ENCODE measurements at regions not wholly inside any gene's neighbourhood (a gene's known extent, or its start where the extent isn't known, plus 50 kb on each side); places are given as distances from the start of the nearest gene placed in this dataset.

DNA sequence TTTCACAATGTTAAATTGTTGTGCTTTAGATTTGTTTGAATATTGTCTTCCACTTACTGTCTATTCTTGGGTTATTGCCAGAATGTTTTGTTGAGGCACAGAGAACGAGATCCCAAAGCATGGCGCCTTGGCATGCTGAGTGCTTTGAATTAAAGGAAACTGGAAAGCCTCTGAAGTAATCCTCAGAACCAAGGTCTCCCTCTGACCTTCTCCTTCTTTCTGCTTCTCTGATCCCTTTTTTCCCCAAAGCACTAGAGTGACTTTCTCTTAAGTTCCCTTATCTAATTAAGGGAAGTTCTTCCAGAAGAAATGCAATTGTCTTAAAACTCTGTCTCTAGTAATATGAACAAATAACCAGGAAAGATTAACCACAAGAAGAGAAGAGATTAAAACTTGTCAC lies 214.7 kb downstream of the SPP2 start:
- BruUV-seq (replicated peaks), result no TSS peak
- H3K9me1 ChIP-seq (replicated peaks; ENCODE audit: control insufficient read depth, extremely low read depth, insufficient read depth, low read length), result no peaks in the 10 kb centered on the region
- H3K27me3 ChIP-seq (ENCODE audit: control insufficient read depth in 2 of 2, insufficient read depth in 2 of 2, low read length in 2 of 2), result no peaks in the 10 kb centered on the region
- no peaks in the 10 kb centered on the region for H4K20me1 ChIP-seq (replicated peaks; ENCODE audit: control insufficient read depth, extremely low read depth, insufficient read depth, low read length)
- dilution Hi-C loops (cut with MboI; ENCODE audit: extremely low pct_ligation_motif_present, low sequenced_read_pairs) (no loop called here), intact Hi-C loops (cut with micrococcal nuclease) (no loop called here)
- H3K9me3 ChIP-seq (replicated peaks; ENCODE audit: control insufficient read depth, insufficient read depth, low read length), result no peaks in the 10 kb centered on the region
- CTCF ChIA-PET, result interaction anchor here (0.7 kb wide), 1 partner anchor 130 kb away, joined by 3 read pairs; no protein-coding TSS in a partner anchor
- no peak overlapping the region for H2AFZ ChIP-seq (ENCODE audit: low read depth, low read length)
- TF ChIP-seq GATA2 (IDR thresholded peaks at IDR 0.05; ENCODE audit: insufficient read depth, insufficient read length, low read depth, low read length) (no peak), MAX (IDR thresholded peaks at IDR 0.05; ENCODE audit: insufficient read depth, insufficient read length) (no peak), EZH2 (IDR thresholded peaks at IDR 0.05; ENCODE audit: borderline replicate concordance, low read depth, low read length, severe bottlenecking) (no peak), MYC (IDR thresholded peaks at IDR 0.05; ENCODE audit: low read depth, low read length) (no peak), FOS (IDR thresholded peaks at IDR 0.05; ENCODE audit: borderline replicate concordance, insufficient read depth, low read length) (no peak), POLR2A (IDR thresholded peaks at IDR 0.05; ENCODE audit: low read depth, low read length) (no peak), CTCF (IDR thresholded peaks at IDR 0.05; ENCODE audit: extremely low read depth in 1 of 2, insufficient read depth in 1 of 2, low read depth in 1 of 2, low read length in 2 of 2) (no peak), JUN (IDR thresholded peaks at IDR 0.05; ENCODE audit: borderline replicate concordance, insufficient read depth, insufficient read length, low read depth) (no peak), POLR2AphosphoS5 (IDR thresholded peaks at IDR 0.05; ENCODE audit: insufficient read depth, low read depth, low read length) (no peak)
- no peaks in the 10 kb centered on the region for H3K79me2 ChIP-seq (ENCODE audit: control insufficient read depth, insufficient read depth, low read length)
- no peak overlapping the region for H3K4me3 ChIP-seq (replicated peaks in 1 of 3; ENCODE audit: insufficient read depth in 1 of 3, low read depth in 1 of 3, low read length in 3 of 3)
- FAIRE-seq, result no peak
- H3K36me3 ChIP-seq (ENCODE audit: control insufficient read depth in 2 of 2, extremely low read depth in 1 of 2, insufficient read depth in 2 of 2, low read length in 2 of 2), result no peaks in the 10 kb centered on the region
- no peaks in the 10 kb centered on the region for H3K4me1 ChIP-seq (ENCODE audit: control insufficient read depth, extremely low read depth, insufficient read depth, low read length)
- DNase-seq (ENCODE audit: low read depth, low spot score), result no peak
- POLR2A ChIA-PET, result no interaction called here
- no peak overlapping the region for H3K9ac ChIP-seq (replicated peaks; ENCODE audit: extremely low read depth, insufficient read depth, low read length)
- H3K27ac ChIP-seq (ENCODE audit: insufficient read depth, low read depth, low read length), result no peak overlapping the region
- H3K4me2 ChIP-seq (ENCODE audit: insufficient read depth, low read length), result no peak overlapping the region
